SU-DHL-6 (cell line): ENCODE measurements at regions not wholly inside any gene's neighbourhood (a gene's known extent, or its start where the extent isn't known, plus 50 kb on each side); places are given as distances from the start of the nearest gene placed in this dataset.
"Not testable (repeated sequence)": the region's sequence is repeated elsewhere in the genome, so short reads cannot be mapped to it uniquely, and the experiment has no call there.

Experiments
- H2AFZ ChIP-seq: fragments of 200-600 bp; sonication (generic); 2 replicates; pipeline ENCODE4 v1.6.1; 2014; ENCODE audit warnings: low read depth, mild to moderate bottlenecking, moderate library complexity, mixed read lengths, antibody characterized with exemption, low read length; ENCODE audit not compliant: severe bottlenecking
- H3F3A ChIP-seq: fragments of 200-600 bp; shearing (Covaris generic); 2 replicates; pipeline ENCODE4 v1.6.0; 2016; ENCODE audit warnings: antibody characterized with exemption, mild to moderate bottlenecking; ENCODE audit not compliant: insufficient read depth
- H3K27ac ChIP-seq: fragments of 200-600 bp; sonication (generic); 2 replicates; pipeline ENCODE4 v1.5.1; 2016; ENCODE audit warnings: low read depth, mild to moderate bottlenecking, low read length, moderate library complexity, mixed read lengths
- H3K27me3 ChIP-seq: fragments of 200-600 bp; sonication (generic), shearing (Covaris generic); 2 replicates; pipeline ENCODE4 v1.6.0; 2014; ENCODE audit warnings: mild to moderate bottlenecking, low read length
- H3K36me3 ChIP-seq: fragments of 200-600 bp; sonication (generic); 2 replicates; pipeline ENCODE4 v1.6.1; 2014; ENCODE audit warnings: mild to moderate bottlenecking, low read length, mixed read lengths
- H3K4me2 ChIP-seq: fragments of 300-600, 200-600 bp; shearing (Covaris generic), sonication (generic); 2 replicates; pipeline ENCODE4 v1.6.0; 2014; ENCODE audit warnings: low read length, low read depth, mild to moderate bottlenecking; ENCODE audit not compliant: poor library complexity, severe bottlenecking
- H3K4me3 ChIP-seq: fragments of 200-600 bp; sonication (generic); 2 replicates; pipeline ENCODE4 v1.5.1; 2014; ENCODE audit warnings: antibody characterized with exemption, low read length, mild to moderate bottlenecking, mixed read lengths; ENCODE audit not compliant: insufficient read depth, poor library complexity, severe bottlenecking
- H3K79me2 ChIP-seq: fragments of 200-600 bp; sonication (generic); 2 replicates; pipeline ENCODE4 v1.6.1; 2014; ENCODE audit warnings: mild to moderate bottlenecking, low read length, moderate library complexity; ENCODE audit not compliant: insufficient read depth
- H3K9ac ChIP-seq: fragments of 200-600 bp; sonication (generic); 2 replicates; pipeline ENCODE4 v1.7.0; 2014; ENCODE audit warnings: mild to moderate bottlenecking, low read length
- H3K9me2 ChIP-seq: fragments of 200-600 bp; sonication (generic); replicated peaks from 2 replicates; pipeline ENCODE4 v1.6.1; 2014; ENCODE audit warnings: low read length; ENCODE audit not compliant: insufficient read depth
- H3K9me3 ChIP-seq: fragments of 200-600 bp; sonication (generic); 2 replicates; pipeline ENCODE4 v1.6.1; 2014; ENCODE audit warnings: low read length, mixed read lengths; ENCODE audit not compliant: insufficient read depth
- H4K20me1 ChIP-seq: fragments of 200-600 bp; sonication (generic); 2 replicates; pipeline ENCODE4 v1.6.1; 2014; ENCODE audit warnings: low read depth, mild to moderate bottlenecking, antibody characterized with exemption, low read length, moderate library complexity, mixed read lengths
- CTCF ChIP-seq: fragments of 200-600 bp; sonication (generic); IDR thresholded peaks from one replicate; pipeline ENCODE4 v1.5.1; 2017; ENCODE audit warnings: antibody characterized with exemption, mild to moderate bottlenecking, low read length, moderate library complexity; ENCODE audit not compliant: insufficient read depth, poor library complexity, severe bottlenecking
- EZH2phosphoT487 ChIP-seq: fragments of 200-600 bp; sonication (generic), shearing (Covaris generic); conservative IDR thresholded peaks from 2 replicates; pipeline ENCODE4 v1.6.1; 2018; ENCODE audit warnings: mild to moderate bottlenecking, antibody characterized with exemption, low read length, moderate library complexity, mixed read lengths

GRCh38 chr17:12230481-12231354 lies 210.0 kb downstream of the MAP2K4 start:
- H2AFZ ChIP-seq, result no peak overlapping the region
- H4K20me1 ChIP-seq, result no peaks in the 10 kb centered on the region
- TF ChIP-seq CTCF (no peak), EZH2phosphoT487 (no peak)
- H3K27ac ChIP-seq, result no peak overlapping the region
- no peaks in the 10 kb centered on the region for H3K9me3 ChIP-seq
- no peaks in the 10 kb centered on the region for H3K36me3 ChIP-seq
- H3K4me3 ChIP-seq, result no peak overlapping the region
- H3F3A ChIP-seq, result no peaks in the 10 kb centered on the region
- no peak overlapping the region for H3K9ac ChIP-seq
- H3K79me2 ChIP-seq, result no peaks in the 10 kb centered on the region
- no peaks in the 10 kb centered on the region for H3K27me3 ChIP-seq
- H3K9me2 ChIP-seq, result no peaks in the 10 kb centered on the region
- no peak overlapping the region for H3K4me2 ChIP-seq

- TF ChIP-seq EZH2phosphoT487 (no peak), CTCF (no peak)
- Histone ChIP-seq H4K20me1 (no peaks in the 10 kb centered on the region), H3K9ac (no peak overlapping the region), H3K27me3 (no peaks in the 10 kb centered on the region), H3K79me2 (no peaks in the 10 kb centered on the region), H3K9me3 (no peaks in the 10 kb centered on the region), H3K9me2 (no peaks in the 10 kb centered on the region), H3F3A (no peaks in the 10 kb centered on the region), H3K4me3 (no peak overlapping the region), H3K4me2 (no peak overlapping the region), H2AFZ (no peak overlapping the region), H3K27ac (no peak overlapping the region), H3K36me3 (no peaks in the 10 kb centered on the region)
Measured at GRCh38 chr17:12231355-12231682, 210.6 kb downstream of the MAP2K4 start.

GRCh38 chr17:12239021-12239420 lies 218.3 kb downstream of the MAP2K4 start:
- not testable (repeated sequence) for H3K4me2 ChIP-seq, H4K20me1 ChIP-seq, H3K9me3 ChIP-seq, H3K27ac ChIP-seq, H3K9me2 ChIP-seq, H2AFZ ChIP-seq, H3K36me3 ChIP-seq, H3K79me2 ChIP-seq, H3K27me3 ChIP-seq, H3K4me3 ChIP-seq, H3K9ac ChIP-seq, H3F3A ChIP-seq

DNA sequence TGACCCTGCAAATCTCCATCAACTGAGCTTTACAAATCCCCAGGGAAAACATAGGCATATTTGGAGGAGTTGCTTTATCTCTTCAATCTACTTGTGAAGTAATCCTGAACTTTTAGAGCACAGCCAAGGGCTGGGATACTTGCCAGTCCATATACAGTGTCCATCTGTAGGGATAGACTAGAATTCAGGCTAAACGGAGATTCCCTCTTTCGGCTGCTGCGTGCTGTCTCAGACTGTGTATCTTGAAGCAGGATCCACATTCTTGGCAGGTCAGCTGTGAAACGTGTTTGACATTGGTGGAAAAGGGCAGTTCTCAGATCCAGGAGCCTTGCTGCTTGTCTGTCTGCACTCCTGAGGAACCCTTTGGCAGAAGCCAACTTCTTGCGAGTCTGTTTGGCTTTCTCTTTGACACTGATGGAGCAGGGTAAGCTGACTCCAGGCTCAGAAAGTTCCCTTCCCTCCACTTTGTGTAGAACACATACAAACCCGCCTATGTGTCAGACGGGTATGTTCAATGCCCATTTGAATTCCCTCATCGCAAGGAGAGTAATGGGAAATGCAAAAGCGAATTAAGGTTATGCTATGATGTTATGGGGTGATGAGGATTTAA lies 221.8 kb downstream of the MAP2K4 start:
- H3K79me2 ChIP-seq, result no peaks in the 10 kb centered on the region
- H3K27me3 ChIP-seq, result no peaks in the 10 kb centered on the region

More for the DNA sequence above, 221.8 kb downstream of the MAP2K4 start:
- Histone ChIP-seq H3K4me2 (no peak overlapping the region), H3K36me3 (no peaks in the 10 kb centered on the region), H2AFZ (no peak overlapping the region), H3K9ac (no peak overlapping the region), H3K9me2 (no peaks in the 10 kb centered on the region), H3F3A (no peaks in the 10 kb centered on the region), H4K20me1 (no peaks in the 10 kb centered on the region), H3K9me3 (no peaks in the 10 kb centered on the region), H3K4me3 (no peak overlapping the region), H3K27ac (no peak overlapping the region)
- no peak for TF ChIP-seq EZH2phosphoT487
- no peak for TF ChIP-seq CTCF
